ENCODE measurements at regions not wholly inside any gene's neighbourhood (a gene's known extent, or its start where the extent isn't known, plus 50 kb on each side); places are given as distances from the start of the nearest gene placed in this dataset.

GRCh38 chr13:37942929-37943328, 73.4 kb upstream of the TRPC4 start:
- no peak for TF ChIP-seq CTCF (conservative IDR thresholded peaks at IDR 0.05 in 1 of 2, IDR thresholded peaks at IDR 0.05 in 1 of 2; ENCODE audit: low read depth in 1 of 2, low read length in 2 of 2)
- TF ChIP-seq EZH2 (IDR thresholded peaks at IDR 0.05; ENCODE audit: low read length, missing control alignments), result no peak

Data from fibroblast of lung (primary cell).